HG02943 (cell line): ENCODE measurements at regions not wholly inside any gene's neighbourhood (a gene's known extent, or its start where the extent isn't known, plus 50 kb on each side); places are given as distances from the start of the nearest gene placed in this dataset.
"Not testable (repeated sequence)": the region's sequence is repeated elsewhere in the genome, so short reads cannot be mapped to it uniquely, and the experiment has no call there.

Experiments used
- ATAC-seq: cut with Tn5 transposase; IDR thresholded peaks from one replicate; pipeline ENCODE4 v1.9.1; 2021; ENCODE audit warnings: mild to moderate bottlenecking, low read depth, moderate library complexity; ENCODE audit not compliant: unreplicated experiment

DNA sequence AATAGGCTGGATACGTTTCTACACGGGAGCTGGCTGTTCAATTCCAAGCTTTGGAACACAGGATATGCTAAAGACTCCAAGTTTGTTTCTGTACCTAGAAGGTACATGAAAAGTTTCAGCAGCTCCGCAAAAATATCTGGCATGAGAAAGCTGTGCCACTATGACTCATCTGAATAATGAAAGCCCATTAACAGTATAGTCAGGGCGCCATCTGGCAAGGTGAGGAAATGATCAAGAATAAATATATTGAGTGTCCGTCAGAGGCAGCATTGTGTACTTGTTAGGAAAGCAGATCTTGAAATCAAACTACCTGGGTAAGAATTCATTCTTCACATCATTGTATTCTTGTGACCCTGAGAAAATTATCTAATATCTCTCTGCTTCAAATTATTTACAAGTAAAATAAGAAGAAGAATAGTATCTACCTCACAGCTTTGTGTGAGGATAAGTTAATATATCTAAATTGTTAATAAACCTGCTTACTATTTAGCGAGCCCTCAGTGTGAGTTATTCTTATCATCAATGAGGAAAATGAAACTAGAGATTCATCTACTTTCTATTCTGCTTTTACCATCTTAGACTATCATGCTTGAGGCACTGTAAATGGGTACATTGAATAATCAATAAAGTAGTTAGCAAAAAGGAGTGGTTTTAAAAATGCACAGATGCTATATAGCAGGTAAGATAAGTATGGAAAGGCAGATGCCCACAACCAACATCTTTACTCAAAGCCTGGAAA, 53.5 kb downstream of the FSCB start:
- no peak for ATAC-seq

DNA sequence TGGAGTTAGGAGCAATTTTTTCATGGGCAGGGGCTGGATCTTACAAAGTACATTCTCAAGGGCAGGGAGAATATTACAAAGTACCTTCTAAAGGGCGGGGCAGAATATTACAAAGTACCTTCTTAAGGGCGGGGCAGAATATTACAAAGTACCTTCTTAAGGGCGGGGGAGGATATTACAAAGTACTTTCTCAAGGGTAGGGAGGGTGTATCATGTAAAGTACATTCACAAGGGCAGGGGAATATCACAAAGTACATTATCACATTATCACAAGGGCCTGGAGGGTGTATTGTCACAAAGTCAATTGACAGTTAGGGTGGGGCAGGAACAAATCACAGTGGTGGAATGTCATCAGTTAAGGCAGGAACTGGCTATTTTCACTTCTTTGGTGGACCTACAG, 56.9 kb downstream of the FSCB start:
- not testable (repeated sequence) for ATAC-seq

DNA sequence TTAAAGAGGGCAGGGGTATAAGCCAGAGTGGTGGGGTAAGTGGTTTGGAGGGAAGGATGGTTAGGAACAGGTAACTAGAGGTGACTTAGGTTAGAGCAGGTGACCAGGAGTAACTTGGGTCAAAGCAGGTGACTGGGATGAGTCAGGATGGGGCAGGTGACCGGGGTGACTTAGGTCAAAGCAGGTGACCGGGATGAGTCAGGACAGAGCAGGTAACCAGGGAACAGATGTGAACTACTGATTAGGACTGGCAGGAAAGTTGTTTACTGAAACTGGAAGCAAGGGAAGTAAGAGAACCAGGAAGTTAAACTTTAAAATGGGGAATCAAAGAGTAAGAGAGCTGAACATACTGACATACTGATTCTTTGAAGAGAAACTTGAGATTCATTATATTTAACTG, 57.4 kb downstream of the FSCB start:
- no peak for ATAC-seq

DNA sequence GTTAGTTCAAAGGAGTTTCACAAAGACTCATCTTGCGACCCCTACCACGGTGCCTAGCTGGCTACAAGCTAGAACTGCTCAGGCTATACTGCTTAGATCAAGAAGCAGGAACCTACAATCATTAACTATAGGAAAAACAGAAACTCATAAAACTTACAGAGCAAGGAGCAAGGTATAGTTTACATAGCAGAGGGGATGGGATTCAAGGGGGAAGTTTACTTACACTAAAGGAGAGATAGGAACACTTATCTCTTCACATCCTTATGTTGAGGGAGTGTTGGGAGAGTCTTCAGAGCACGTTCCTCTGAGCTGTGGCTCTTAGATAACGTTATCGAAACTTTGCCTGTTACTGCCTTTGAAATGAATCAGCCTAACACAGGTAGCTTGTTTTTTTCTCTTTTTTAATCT, 58.1 kb downstream of the FSCB start:
- ATAC-seq, result no peak

DNA sequence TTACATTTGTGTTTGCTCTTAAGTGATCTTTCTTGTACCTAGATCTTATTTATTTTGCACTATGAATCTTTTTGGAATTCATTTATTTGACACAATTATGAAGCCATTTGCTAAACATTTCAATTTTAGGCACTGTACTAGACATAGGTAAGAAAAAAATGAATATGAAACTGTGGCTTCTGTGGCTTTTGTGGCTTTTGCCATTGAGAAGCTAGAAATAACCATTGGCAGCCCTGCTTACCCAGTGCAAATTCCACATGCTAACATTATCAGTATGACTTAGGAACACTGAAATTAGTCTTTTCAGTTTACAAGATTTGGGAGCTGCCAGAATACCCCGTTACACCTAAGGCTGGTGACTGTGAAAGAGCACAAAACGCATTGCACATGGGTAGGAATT, 60.1 kb downstream of the FSCB start:
- no peak for ATAC-seq

DNA sequence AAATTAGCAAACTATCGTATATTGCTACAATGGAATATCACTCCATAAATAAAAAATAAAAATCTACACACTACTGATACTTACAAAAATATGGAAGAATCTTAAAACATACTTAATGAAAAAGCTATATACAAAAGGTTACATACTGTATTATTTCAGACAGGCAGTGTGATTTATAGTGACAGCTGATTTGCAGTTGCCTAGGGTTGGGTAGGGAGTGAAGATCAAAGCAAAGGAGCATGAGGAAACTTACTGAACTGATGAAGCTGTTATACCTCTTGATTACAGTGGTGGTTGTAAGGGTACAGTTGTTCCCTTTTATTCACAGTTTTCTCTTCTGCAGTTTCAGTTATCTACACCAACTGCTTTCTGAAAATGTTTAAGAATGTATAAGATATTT, 62.6 kb downstream of the FSCB start:
- ATAC-seq, result no peak

DNA sequence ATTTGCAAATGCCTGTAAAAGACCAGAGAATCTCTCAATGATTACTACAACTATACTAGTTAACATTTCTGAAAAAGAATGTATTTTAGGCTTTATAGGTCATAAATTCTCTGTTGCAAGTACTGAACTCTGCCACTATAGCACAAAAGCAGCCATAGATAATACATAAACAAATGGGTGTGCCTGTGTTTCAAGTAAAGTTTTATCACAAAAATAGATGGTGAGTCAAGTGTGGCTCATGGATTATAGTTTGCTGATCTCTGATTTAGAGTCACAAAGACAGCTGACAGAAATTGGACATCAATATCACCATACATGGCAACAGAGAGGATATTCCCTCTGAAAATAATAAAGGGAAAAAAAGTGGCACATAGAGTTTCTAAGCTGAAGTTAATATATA, 68.1 kb downstream of the FSCB start:
- no peak for ATAC-seq

DNA sequence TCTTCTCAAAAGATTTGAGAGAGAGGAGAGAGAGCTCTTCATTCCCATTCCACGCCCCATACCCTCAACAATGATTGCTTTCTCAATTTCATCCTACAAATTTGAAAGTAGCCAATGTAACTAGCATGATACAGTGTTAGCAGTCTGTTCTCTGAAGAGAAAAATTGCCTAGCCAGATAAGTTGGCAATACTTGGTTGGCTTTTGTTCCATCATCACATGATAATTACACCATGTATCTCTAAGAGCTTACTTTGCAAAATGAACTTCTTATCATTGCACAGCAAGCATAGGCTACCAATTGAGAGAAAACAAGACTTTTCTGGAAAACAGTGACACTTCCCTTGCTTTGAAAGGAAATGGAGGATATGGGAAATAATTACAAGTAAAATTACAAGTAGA, 68.9 kb downstream of the FSCB start:
- ATAC-seq, result no peak

DNA sequence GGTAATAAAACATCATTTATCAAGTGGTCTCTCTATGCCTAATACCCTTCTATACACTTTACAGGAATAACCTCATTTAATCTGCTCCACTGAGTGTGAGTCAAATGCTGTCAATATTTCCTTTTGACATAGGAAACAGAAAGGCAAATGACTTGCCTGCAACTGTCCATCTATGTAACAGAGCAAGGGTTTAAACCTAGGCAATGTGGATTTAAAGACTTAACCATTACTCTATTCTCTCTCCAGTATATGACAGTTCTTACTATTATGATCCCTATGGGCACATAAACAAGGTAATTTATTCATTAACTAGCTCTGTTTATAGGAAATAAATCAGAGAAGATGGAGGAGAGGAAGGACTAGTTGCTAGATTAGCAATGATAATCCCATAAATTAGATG, 70.6 kb downstream of the FSCB start:
- ATAC-seq, result no peak

DNA sequence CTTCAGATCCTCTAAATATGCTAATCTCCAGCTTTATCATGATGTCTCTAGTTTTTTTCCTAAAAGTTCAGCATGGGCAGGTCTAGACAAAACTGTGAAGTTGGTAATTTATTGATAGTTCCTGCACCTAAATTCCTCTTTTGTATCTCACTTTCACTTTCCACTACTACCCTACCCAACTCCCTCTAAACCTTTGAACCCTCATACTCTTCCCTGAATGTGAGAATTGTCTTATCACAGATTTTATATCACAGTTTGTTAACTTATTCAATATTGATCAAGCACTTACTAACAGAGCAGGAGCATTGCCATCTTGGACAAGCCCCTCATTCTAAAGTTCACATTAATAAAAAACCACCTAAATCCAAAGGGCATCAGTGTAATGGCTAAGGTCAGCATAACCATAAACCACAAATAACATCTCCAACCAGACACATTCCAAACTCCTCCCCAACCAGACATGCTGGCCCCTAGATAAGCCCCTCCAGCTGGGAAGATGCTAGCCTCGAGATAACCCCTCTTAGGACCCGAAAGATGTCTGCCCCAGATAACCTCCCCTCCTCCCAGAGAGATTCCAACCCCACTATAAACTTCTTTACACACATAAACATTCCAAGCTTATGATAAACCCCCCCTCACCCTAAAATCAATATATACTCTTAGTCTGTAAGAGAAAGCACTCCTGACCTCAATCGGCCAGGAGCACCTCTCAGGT, 78.7 kb downstream of the FSCB start:
- ATAC-seq, result no peak

DNA sequence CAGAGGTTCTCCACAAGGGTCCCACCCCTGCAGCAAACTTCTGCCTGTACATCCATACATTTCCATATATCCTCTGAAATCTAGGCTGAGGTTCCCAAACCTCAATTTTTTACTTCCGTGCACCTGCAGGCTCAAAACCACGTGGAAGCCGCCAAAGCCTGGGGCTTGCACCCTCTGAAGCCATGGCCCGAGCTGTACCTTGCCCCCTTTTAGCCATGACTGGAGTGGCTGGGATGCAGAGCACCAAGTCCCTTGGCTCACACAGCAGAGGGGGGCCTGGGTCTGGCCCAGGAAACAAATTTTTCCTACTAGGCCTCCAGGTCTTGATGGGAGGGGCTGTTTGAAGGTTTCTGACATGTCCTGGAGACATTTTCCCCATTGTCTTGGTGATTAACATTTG, 84.4 kb downstream of the FSCB start:
- no peak for ATAC-seq

DNA sequence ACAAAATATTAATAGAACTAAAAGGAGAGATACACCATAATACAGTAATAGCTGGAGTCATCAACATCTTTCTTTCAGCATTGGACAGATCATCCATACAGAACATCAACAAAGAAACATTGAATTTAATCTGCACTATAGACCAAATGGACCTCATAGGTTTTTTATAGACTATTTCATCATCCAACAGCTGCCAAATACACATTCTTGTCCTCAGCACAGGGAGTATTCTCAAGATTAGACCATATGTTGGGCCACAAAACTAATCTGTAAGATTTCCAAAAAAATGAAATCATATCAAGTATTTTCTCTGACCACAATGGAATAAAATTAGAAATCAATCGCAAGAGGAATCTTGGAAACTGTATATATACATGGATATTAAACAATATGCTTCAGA, 86.9 kb downstream of the FSCB start:
- ATAC-seq, result no peak

DNA sequence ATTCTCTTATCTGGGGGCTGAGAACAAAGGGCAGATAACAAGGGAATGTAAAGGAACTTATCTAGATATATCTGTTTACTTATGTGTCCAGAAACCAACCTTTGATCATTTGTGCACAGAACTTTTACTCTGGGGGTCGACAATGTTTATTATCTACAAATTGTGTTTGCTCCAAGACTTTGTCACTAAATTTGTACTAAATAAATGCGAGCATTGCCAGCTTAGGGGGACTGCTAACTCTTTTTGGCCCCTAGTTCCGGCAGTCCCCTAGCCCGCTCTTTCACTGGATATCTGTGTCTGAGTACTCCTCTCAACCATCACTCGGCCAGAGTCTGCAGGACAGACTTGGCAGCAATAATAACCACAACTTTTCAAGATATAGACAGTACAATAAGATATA, 88.2 kb downstream of the FSCB start:
- no peak for ATAC-seq

DNA sequence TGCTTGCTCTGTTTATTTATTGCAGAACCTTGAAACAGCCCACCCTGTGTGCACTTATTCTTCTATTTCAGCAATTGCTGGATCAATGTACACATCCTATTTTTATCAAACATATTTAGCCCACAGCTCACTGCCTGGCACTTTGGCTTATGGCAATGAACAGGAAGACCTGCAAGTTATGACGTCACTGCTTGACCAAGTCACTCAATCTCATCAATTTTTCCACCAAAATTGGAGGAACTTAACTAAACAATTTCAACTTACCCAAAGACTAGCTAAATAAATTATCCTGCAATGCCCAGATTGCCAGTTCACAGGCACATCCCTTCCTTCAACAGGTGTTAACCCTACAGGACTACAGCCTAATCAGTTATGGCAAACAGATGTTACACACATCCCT, 89.3 kb downstream of the FSCB start:
- ATAC-seq, result no peak

DNA sequence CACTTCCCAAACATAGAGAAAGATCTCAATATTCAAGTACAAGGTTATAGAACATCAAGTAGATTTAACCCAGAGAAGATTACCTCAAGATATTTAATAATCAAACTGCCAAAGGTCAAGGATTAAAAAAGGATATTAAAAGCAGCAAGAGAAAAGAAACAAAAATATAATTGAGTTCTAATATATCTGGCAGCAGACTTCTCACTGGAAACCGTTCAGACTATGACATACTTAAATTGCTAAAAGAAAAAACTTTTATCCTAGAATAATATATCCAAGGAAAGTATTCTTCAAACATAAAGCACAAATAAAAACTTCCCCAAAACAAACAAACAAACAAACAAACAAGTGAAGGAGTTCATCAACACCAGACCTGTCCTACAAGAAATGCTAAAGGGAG, 92.4 kb downstream of the FSCB start:
- ATAC-seq, result no peak

DNA sequence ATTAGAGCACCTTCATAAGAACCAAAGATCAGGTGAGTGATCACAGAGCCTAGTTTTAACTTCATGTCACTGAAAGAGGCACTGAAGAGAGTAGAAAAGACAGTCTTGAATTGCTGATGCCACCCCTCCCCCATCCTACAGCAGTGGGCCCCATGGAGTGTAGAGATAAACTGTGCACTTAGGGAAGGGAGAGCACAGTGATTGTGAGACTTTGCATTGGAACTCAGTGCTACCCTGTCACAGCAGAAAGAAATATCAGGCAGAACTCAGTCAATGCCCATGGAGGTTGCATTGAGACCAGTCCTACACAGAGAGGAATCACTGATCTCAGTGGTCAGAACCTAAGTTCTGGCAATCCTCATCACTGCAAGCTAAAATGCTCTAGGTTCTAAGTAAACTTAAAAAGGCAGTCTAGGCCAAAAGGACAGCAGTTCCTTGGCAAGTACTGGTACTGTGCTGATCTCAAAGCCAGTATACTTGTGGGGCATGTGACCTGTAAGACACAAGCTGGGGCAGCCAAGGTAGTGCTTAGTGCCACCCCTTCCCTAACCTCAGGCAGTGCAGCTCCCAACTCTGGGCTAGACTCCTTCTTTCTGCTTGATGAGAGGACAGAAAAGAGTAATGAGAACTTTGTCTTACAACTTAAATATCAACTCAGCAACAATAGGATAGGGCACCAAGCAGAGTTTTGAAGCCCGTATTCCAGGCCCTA, 94.1 kb downstream of the FSCB start:
- ATAC-seq, result no peak

DNA sequence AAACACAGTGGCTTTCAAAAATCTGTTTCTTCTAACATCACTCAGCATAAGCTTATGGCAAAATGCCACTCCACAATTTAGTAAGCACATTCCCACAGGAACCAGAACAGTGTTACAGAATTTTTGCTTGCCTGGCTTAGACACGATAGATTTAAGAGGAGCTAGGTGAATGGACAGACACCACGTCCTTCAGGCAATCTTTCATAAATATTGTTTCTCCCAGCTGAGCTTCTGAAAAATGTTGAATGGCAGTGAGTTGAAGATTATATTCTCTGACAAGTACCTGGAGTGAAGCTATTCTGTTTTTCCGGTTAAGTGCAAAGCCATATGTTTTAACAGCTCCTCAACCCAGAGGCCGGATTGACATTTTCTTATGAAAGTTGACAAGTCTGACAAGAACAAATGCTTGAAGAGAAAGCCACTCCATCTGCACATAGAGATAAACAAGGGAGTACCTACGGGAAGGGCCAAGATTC, 102.0 kb downstream of the FSCB start:
- ATAC-seq, result no peak

DNA sequence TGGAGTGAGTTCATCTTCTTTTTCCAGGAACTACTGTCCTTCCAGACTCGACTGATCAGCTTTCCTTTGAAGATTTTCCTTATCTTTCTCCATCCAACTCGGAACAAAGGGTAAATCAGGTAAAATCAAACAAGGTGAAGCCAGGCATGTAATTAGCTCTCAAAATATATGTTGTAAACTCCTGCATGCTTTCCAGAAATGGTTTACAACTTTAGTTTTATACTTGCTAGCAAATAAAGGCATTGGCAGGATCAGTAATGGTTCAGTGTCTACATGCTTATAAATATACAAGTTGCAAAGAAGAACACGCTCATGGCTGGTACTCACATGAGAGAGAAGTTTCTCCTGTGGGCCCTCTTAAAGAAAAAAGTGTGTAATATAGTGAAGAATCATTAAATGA, 102.5 kb downstream of the FSCB start:
- no peak for ATAC-seq

DNA sequence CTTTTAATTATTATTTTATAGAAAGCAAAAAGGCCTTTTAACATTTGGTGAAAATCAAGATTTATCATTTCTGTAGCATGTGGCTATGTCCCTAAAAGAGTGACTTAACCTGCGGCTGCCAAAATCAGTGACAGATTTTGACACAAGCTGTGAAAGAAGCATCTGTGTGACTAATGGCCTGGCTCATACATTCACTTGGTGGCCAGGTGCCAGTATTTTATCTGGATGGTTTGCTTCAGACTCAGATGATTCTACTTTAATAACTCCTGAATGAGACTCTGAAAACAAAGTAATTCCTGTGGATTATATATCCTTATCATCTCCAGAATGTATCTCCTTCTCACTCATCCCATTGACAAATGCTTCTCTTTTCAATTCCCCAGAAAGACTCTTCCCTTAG, 103.0 kb downstream of the FSCB start:
- no peak for ATAC-seq

DNA sequence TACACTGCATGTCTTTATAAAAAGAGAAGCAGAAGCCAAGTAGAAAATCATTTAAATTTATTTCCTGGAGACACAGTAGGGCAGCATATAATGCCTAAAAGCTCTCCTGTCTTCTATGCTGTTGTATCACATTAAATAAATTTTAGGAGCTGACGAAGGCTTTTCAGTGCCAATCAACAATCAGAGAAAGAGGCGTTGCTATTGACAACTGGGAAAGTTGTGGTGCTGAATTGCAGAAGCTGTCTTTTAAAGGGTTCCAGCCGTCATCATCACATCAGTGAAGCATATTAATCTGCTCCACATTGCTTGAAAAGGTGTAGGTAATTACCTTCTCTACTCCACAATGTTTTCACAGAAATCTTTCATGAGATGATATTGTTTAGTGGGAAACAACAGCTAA, 103.9 kb downstream of the FSCB start:
- no peak for ATAC-seq

DNA sequence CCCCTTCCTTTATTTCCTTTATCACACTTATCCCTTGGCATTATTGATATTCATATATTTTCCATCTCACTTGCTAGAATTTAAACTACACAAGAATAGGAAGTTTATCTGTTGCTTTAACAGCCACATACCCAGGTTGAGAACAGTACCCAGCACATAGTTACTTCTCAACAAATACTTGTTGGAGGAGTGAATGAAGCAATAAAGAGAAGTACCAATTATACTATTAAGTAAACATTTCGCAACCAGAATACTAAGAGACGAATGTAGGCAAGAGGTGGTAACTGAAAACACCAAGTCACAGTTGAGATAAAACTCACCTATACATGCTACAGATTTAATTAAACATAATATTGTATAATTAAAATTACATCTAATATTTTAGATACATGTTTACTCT, 110.9 kb downstream of the FSCB start:
- ATAC-seq, result no peak

DNA sequence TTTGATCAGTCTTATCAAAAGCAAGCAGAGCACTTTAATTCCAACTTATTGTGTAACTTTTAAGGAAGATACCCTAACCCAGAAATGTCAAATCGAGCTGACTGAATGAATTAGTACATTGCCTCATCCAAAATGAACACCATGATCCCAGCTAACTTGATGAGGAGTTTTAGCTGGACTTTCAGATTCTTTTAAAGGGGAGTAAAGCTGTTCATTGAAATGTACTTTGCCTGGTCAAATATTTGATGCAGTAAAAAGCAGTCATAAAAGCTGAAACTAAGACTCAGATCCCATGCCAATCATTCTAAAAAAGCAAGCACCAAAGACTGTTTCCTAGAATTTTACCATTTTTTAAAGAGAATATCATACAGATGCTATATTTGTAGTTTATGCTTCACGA, 114.1 kb downstream of the FSCB start:
- ATAC-seq, result no peak
